Neural crest cell (in vitro differentiated cells): ENCODE measurements at regions not wholly inside any gene's neighbourhood (a gene's known extent, or its start where the extent isn't known, plus 50 kb on each side); places are given as distances from the start of the nearest gene placed in this dataset.
"Not testable (repeated sequence)": the region's sequence is repeated elsewhere in the genome, so short reads cannot be mapped to it uniquely, and the experiment has no call there.

Experiments used
- DNase-seq: peaks from one replicate; pipeline ENCODE4 v3.0.0; 2021; ENCODE audit warnings: low read depth, mixed read lengths, low spot score
- H3K27ac Mint-ChIP-seq: one replicate; pipeline ENCODE4 v1.8.0; 2021; ENCODE audit warnings: mild to moderate bottlenecking, mixed read lengths; ENCODE audit not compliant: unreplicated experiment
- H3K27me3 Mint-ChIP-seq: 2 replicates; pipeline ENCODE4 v1.8.0; 2021; ENCODE audit warnings: low read depth, mild to moderate bottlenecking, mixed read lengths
- H3K36me3 Mint-ChIP-seq: 2 replicates; pipeline ENCODE4 v1.8.0; 2021; ENCODE audit warnings: low read depth, mild to moderate bottlenecking, mixed read lengths
- H3K4me1 Mint-ChIP-seq: 2 replicates; pipeline ENCODE4 v1.8.0; 2021; ENCODE audit warnings: mixed read lengths
- H3K4me3 Mint-ChIP-seq: one replicate; pipeline ENCODE4 v1.8.0; 2021; ENCODE audit warnings: mild to moderate bottlenecking, mixed read lengths
- H3K9me3 Mint-ChIP-seq: 2 replicates; pipeline ENCODE4 v1.8.0; 2021; ENCODE audit warnings: mixed read lengths
- TF ChIP-seq, protein P1 (sequence below): fragments of 200-600 bp; sonication (generic); conservative IDR thresholded peaks from 2 replicates; pipeline ENCODE4 v1.5.0; 2021; ENCODE audit warnings: antibody characterized with exemption, mild to moderate bottlenecking

DNA sequence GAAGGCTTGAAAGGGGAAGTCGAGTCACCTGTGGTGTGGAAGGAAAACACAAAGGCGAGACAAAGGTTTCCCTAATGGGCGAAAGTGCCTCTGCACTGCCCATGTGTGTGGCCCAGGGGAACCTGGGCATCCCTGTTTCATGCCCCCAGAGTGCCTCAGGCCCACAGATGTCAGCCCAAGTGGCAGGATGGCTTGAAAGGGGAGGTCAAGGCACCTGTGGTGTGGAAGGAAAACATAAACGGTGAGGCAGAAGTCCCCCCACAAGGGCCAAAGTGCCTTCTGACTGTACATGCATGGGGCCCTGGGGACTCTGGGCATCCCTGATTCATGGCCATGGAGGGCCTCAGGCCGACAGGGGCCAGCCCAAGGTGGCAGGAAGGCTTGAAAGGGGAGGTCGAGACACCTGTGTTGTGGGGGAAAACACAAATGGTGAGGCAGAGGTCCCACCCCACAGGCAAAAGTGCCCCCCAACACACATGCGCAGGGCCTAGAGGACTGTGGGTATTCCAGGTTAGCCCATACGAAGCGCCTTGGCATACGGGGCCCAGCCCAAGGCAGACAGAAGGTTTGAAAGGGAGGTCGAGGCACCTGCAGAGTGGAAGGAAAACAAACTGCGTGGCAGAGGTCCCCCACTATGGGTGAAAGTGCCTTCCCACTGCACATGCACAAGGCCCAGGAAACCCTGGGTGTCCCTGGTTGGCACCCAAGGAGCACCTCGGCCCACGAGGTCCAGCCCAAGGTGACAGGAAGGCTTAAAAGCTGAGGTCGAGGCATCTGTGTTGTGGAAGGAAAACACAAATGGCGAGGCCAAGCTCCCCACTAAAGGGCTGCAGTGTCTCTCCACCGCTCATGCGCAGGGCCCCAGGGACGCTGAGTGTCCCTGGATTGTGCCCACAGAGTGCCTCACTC, 382.3 kb downstream of the ALG10 start:
- no peak overlapping the region for H3K27ac Mint-ChIP-seq
- no peak for DNase-seq
- no peaks in the 10 kb centered on the region for H3K27me3 Mint-ChIP-seq
- TF ChIP-seq, protein P1, sequence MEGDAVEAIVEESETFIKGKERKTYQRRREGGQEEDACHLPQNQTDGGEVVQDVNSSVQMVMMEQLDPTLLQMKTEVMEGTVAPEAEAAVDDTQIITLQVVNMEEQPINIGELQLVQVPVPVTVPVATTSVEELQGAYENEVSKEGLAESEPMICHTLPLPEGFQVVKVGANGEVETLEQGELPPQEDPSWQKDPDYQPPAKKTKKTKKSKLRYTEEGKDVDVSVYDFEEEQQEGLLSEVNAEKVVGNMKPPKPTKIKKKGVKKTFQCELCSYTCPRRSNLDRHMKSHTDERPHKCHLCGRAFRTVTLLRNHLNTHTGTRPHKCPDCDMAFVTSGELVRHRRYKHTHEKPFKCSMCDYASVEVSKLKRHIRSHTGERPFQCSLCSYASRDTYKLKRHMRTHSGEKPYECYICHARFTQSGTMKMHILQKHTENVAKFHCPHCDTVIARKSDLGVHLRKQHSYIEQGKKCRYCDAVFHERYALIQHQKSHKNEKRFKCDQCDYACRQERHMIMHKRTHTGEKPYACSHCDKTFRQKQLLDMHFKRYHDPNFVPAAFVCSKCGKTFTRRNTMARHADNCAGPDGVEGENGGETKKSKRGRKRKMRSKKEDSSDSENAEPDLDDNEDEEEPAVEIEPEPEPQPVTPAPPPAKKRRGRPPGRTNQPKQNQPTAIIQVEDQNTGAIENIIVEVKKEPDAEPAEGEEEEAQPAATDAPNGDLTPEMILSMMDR, result no peak
- H3K9me3 Mint-ChIP-seq, result no peaks in the 10 kb centered on the region
- H3K36me3 Mint-ChIP-seq, result no peaks in the 10 kb centered on the region
- no peaks in the 10 kb centered on the region for H3K4me1 Mint-ChIP-seq
- no peak overlapping the region for H3K4me3 Mint-ChIP-seq

DNA sequence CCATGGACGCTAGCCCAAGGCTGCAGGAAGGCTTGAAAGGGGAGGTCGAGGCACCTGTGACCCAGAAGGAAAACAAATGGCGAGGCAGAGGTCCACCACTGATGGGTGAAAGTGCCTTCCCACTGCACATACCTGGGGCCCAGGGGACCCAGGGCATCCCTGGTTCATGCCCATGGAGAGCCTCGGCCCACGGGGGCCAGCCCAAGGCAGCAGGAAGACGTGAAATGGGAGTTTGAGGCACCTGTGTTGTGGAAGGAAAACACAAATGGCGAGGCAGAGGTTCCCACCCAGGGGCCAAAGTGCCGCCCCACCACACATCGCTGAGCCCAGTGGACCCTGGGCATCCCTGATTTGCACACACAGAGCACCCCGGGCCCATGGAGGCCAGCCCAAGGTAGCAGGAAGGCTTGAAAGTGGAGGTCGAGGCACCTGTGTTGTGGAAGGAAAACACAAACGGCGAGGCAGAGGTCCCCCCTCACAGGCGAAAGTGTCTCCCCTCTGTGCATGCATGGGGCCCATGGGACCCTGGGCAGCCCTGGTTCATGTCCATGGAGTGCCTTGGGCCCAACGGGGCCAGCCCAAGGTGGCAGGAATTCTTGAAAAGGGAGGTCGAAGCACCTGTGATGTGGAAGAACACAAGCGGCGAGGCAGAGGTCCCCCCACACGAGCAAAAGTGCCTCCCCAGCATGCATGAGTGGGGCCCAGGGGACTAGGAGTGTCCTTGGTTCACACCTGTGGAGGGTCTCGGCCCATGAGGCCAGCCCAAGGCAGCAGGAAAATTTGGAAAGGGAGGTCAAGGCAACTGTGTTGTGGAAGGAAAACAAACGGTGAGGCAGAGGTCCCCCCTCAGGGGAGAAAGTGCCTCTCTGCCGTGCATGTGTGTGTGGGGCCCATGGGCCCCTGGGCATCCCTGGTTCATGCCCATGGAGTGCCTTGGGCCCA, 383.3 kb downstream of the ALG10 start:
- H3K4me3 Mint-ChIP-seq, result no peak overlapping the region
- H3K36me3 Mint-ChIP-seq, result peaks cover 4% of the 10 kb centered on the region
- no peak for DNase-seq
- no peaks in the 10 kb centered on the region for H3K4me1 Mint-ChIP-seq
- H3K9me3 Mint-ChIP-seq, result no peaks in the 10 kb centered on the region
- H3K27ac Mint-ChIP-seq, result no peak overlapping the region
- no peaks in the 10 kb centered on the region for H3K27me3 Mint-ChIP-seq
- TF ChIP-seq, protein P1, result no peak

DNA sequence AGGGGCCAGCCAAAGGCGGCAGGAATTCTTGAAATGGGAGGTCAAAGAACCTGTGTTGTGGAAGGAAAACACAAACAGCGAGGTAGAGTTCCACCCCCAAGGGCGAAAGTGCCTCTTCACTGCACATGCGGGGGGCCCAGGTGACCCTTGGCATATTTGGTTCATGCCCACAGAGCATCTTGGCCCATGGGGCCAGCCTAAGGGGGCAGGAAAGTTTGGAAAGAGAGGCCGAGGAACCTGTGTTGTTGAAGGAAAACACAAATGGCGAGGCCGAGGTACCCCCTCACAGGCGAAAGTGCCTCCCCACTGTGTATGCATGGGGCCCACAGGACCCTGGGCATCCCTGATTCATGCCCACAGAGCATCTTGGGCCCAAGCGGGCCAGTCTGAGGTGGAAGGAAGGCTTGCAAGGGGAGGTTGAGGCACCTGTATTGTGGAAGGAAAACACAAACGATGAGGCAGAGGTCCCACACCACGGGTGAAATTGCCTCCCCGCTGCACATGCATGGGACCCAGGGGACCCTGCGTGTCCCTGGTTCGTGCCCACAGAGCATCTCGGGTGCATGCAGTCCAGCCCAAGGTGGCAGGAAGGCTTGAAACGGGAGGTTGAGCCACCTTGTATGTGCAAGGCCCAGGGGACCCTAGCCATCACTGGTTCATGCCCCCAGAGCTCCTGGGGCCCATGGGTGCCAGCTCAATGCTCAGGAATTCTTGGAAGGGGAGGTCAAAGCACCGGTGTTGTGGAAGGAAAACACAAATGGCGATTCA, 384.1 kb downstream of the ALG10 start:
- TF ChIP-seq, protein P1, result no peak
- H3K4me3 Mint-ChIP-seq, result no peak overlapping the region
- no peak for DNase-seq
- H3K27ac Mint-ChIP-seq, result no peak overlapping the region
- H3K4me1 Mint-ChIP-seq, result no peaks in the 10 kb centered on the region
- no peaks in the 10 kb centered on the region for H3K9me3 Mint-ChIP-seq
- H3K36me3 Mint-ChIP-seq, result peaks cover 4% of the 10 kb centered on the region
- H3K27me3 Mint-ChIP-seq, result no peaks in the 10 kb centered on the region

DNA sequence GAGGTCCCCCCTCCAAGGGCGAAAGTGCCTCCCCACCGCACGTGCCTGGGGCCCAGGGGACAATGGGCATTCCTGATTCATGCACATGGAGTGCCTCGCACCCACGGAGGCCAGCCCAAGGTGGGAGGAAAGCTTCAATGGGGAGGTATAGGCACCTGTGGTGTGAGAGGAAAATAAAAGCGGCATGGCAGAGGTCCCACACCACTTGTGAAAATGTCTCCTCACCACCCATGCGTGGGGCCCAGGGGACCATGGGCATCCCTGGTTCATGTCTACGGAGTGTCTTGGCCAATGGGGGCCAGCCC, 384.7 kb downstream of the ALG10 start:
- peaks cover 4% of the 10 kb centered on the region for H3K36me3 Mint-ChIP-seq
- no peaks in the 10 kb centered on the region for H3K4me1 Mint-ChIP-seq
- no peak overlapping the region for H3K27ac Mint-ChIP-seq
- H3K4me3 Mint-ChIP-seq, result no peak overlapping the region
- TF ChIP-seq, protein P1, result no peak
- no peak for DNase-seq
- no peaks in the 10 kb centered on the region for H3K27me3 Mint-ChIP-seq
- H3K9me3 Mint-ChIP-seq, result no peaks in the 10 kb centered on the region

DNA sequence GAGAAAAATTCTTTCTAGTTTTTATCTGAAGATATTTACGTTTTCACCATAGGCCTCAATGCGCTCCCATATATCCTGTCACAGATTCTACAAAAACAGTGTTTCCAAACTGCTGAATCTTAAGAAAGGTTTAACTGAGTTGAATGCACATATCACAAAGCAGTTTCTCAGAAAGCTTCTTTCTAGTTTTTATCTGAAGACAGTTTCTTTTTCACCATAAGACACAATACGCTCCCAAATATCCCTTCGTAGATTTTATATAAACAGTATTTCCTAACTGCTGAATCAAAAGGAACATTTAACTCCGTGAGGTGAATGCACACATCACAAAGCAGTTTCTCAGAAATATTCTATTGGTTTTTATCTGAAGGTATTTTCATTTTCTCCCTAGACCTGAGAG, 385.5 kb downstream of the ALG10 start:
- Mint-ChIP-seq H3K27me3 (no peaks in the 10 kb centered on the region), H3K9me3 (no peaks in the 10 kb centered on the region)

DNA sequence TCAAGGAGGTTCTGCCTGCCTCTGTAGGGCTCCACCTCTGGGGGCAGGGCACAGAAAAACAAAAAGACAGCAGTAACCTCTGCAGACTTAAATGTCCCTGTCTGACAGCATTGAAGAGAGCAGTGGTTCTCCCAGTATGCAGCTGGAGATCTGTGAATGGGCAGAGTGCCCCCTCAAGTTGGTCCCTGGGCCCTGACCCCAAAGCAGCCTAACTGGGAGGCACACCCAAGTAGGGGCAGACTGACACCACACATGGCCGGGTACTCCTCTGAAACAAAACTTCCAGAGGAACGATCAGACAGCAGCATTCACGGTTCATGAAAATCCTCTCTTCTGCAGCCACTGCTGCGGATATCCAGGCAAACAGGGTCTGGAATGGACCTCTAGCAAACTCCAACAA, 409.2 kb downstream of the ALG10 start:
- not testable (repeated sequence) for H3K36me3 Mint-ChIP-seq, H3K9me3 Mint-ChIP-seq, H3K27ac Mint-ChIP-seq, H3K4me3 Mint-ChIP-seq, H3K4me1 Mint-ChIP-seq, H3K27me3 Mint-ChIP-seq, DNase-seq

More for the DNA sequence above, 385.5 kb downstream of the ALG10 start:
- H3K36me3 Mint-ChIP-seq, result peaks cover 4% of the 10 kb centered on the region
- H3K27ac Mint-ChIP-seq, result no peak overlapping the region
- TF ChIP-seq, protein P1, result no peak
- no peaks in the 10 kb centered on the region for H3K4me1 Mint-ChIP-seq
- DNase-seq, result no peak
- no peak overlapping the region for H3K4me3 Mint-ChIP-seq
